T-helper 2 cell treated with Interferon-gamma antibody and Interleukin-4, amounts not matched to agents 5 μg/mL and 100 μg/mL, for 36 hours (primary cell): ENCODE measurements at regions not wholly inside any gene's neighbourhood (a gene's known extent, or its start where the extent isn't known, plus 50 kb on each side); places are given as distances from the start of the nearest gene placed in this dataset.
"Not testable (repeated sequence)": the region's sequence is repeated elsewhere in the genome, so short reads cannot be mapped to it uniquely, and the experiment has no call there.

Source experiments
- DNase-seq: peaks from one replicate; pipeline ENCODE4 v3.0.0; 2021; ENCODE audit warnings: low spot score
- H3K27ac Mint-ChIP-seq: one replicate; pipeline ENCODE4 v1.8.0; 2021; ENCODE audit warnings: mild to moderate bottlenecking, mixed read lengths
- H3K27me3 Mint-ChIP-seq: one replicate; pipeline ENCODE4 v1.8.0; 2021; ENCODE audit warnings: low read depth, mixed read lengths
- H3K36me3 Mint-ChIP-seq: one replicate; pipeline ENCODE4 v1.8.0; 2021; ENCODE audit warnings: low read depth, mixed read lengths
- H3K4me1 Mint-ChIP-seq: one replicate; pipeline ENCODE4 v1.8.0; 2021; ENCODE audit warnings: low read depth, mixed read lengths
- H3K4me3 Mint-ChIP-seq: one replicate; pipeline ENCODE4 v1.8.0; 2022; ENCODE audit warnings: mild to moderate bottlenecking, moderate library complexity, mixed read lengths
- H3K9me3 Mint-ChIP-seq: one replicate; pipeline ENCODE4 v1.8.0; 2021; ENCODE audit warnings: mixed read lengths

DNA sequence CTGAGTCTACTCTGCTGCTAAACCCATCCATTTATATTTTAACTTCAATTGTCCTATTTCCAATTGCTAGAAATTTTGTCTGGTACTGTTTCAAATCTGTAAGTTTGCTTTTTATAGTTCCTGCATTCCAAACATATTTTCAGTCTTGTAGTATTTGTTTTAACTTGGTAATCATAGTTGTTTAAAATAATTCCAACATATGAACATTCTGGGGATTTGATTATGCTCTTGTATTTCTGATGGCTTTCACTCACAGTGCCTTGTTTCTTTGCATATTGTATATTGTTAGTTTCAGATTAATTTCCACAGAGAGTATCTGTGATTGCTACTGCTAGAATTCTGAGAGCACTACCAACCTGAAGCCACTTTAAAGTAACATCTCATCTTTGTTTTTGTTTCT, 202.4 kb downstream of the ETAA1 start:
- Mint-ChIP-seq H3K27me3 (no peaks in the 10 kb centered on the region), H3K4me3 (no peak overlapping the region), H3K9me3 (peaks cover 4% of the 10 kb centered on the region), H3K36me3 (no peaks in the 10 kb centered on the region), H3K4me1 (no peaks in the 10 kb centered on the region), H3K27ac (no peak overlapping the region)
- DNase-seq = no peak

DNA sequence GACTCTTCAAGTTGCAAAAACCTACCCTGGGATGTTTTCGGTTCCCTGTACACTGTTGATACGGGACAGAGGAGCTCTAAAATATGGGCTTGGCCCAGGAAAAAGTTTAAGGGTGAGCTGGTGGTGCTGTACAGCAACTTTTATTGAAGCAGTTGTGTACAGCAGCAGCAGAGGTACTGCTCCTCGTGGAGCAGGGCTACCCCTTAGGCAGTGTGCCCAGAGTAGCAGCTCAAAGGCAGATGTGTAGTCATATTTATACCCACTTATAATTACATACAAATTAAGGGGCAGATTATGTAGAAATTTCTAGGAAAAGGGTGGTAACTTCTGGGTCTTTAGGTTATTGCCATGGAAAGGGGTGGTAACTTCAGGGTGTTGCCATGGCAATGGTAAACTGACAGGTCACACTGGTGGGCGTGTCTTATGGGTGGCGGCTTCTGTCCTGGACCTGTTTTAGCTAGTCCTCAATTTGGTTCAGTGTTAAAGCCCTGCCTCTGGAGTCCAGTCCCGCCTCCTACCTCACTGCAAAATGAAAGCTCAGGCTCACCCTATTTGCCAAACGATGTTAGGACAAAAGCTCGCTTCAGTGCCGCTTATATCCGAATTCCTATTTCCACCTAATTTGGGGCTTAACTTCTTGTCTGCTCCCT, 203.2 kb downstream of the ETAA1 start:
- Mint-ChIP-seq H3K4me1 (no peaks in the 10 kb centered on the region), H3K36me3 (no peaks in the 10 kb centered on the region), H3K27me3 (no peaks in the 10 kb centered on the region), H3K4me3 (no peak overlapping the region), H3K9me3 (peaks cover 1% of the 10 kb centered on the region), H3K27ac (no peak overlapping the region)
- DNase-seq = no peak

DNA sequence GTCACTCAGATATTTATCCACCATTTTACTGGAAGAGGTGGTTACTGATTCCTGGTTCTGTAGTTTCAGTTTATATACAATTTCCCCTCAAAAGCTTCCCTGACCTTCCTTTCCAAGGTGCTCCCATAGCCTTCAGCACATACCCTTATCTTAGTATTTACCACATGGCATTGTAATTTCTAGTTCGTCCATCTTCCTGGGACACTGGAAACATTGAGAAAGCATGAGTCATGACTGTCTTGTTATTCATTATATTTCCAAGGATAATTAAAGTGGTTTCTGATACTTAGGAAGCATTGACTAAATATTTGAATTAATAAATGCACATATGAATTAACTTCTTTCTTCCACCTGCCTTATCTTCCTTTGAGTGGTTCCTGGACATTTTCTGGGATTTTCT, 203.8 kb downstream of the ETAA1 start:
- H3K27me3 Mint-ChIP-seq = no peaks in the 10 kb centered on the region
- H3K27ac Mint-ChIP-seq = no peak overlapping the region
- no peak overlapping the region for H3K4me3 Mint-ChIP-seq
- DNase-seq = no peak
- no peaks in the 10 kb centered on the region for H3K4me1 Mint-ChIP-seq
- H3K36me3 Mint-ChIP-seq = no peaks in the 10 kb centered on the region
- no peaks in the 10 kb centered on the region for H3K9me3 Mint-ChIP-seq

DNA sequence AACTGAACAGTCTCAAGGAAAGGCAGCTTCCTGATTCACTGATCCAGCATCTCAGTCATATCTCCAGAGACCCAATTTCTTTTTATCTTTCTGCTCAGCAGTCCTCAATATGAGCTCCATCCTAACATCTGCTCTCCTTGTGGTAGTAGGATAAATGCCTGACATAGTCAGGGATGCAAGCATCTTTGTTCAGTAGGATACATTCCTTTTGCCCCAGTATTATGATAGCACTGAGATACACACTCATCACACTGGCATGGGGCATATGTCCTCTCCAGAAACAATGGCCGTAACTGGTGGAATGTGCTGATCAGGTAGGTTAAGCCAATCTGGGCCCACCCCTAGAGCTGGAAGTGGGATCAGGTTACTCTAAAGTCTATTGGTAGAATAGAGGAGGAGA, 207.2 kb downstream of the ETAA1 start:
- H3K4me1 Mint-ChIP-seq = no peaks in the 10 kb centered on the region
- no peaks in the 10 kb centered on the region for H3K36me3 Mint-ChIP-seq
- DNase-seq = no peak
- no peaks in the 10 kb centered on the region for H3K27me3 Mint-ChIP-seq
- no peaks in the 10 kb centered on the region for H3K9me3 Mint-ChIP-seq
- no peak overlapping the region for H3K27ac Mint-ChIP-seq
- H3K4me3 Mint-ChIP-seq = no peak overlapping the region

DNA sequence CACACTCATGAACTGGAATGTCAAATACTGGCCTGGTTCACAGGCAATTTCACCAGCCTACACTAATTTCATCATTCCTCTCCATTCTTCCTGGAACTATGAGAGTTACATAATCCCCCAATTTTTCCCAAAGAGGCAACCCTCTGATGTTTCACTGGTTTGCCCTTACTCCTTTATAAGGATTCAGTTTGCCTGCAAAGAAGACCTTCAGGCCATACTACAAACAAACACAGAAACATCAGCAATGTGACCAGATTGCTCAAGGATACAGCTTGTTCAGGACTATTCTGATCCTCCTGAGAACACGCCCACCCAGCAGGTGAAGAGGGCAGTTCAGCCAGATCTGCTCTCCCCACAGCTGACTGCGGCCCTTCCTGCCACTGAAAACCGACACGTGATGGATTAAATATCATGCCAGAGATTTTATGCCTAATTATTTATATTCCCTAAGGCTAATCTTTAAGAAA, 215.5 kb downstream of the ETAA1 start:
- no peak overlapping the region for H3K4me3 Mint-ChIP-seq
- no peaks in the 10 kb centered on the region for H3K36me3 Mint-ChIP-seq
- H3K27me3 Mint-ChIP-seq = no peaks in the 10 kb centered on the region

DNA sequence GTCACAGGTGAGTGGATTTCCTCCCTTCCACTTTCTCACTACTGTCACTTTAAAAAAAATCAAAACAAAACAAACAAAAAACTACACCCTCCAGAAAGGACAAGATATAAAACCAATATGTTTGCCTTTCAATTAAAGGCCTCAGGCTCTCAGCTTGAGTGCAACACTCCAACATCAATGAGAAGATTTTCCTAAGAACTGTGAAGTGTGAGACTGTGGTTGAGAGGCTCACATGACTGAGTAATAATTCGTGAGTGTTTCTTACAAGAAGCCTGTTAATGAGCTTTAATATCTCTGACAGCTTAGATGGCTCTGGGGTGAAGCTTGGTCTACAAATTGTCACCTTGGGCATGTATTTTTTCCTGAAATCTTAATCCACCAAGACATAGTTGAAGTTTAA, 216.1 kb downstream of the ETAA1 start:
- H3K27ac Mint-ChIP-seq = no peak overlapping the region
- H3K27me3 Mint-ChIP-seq = no peaks in the 10 kb centered on the region
- no peak overlapping the region for H3K4me3 Mint-ChIP-seq
- H3K9me3 Mint-ChIP-seq = no peaks in the 10 kb centered on the region
- peaks cover 2% of the 10 kb centered on the region for H3K4me1 Mint-ChIP-seq
- no peaks in the 10 kb centered on the region for H3K36me3 Mint-ChIP-seq
- no peak for DNase-seq

More for the DNA sequence above, 215.5 kb downstream of the ETAA1 start:
- Mint-ChIP-seq H3K4me1 (peaks cover 2% of the 10 kb centered on the region), H3K27ac (no peak overlapping the region), H3K9me3 (no peaks in the 10 kb centered on the region)
- no peak for DNase-seq

DNA sequence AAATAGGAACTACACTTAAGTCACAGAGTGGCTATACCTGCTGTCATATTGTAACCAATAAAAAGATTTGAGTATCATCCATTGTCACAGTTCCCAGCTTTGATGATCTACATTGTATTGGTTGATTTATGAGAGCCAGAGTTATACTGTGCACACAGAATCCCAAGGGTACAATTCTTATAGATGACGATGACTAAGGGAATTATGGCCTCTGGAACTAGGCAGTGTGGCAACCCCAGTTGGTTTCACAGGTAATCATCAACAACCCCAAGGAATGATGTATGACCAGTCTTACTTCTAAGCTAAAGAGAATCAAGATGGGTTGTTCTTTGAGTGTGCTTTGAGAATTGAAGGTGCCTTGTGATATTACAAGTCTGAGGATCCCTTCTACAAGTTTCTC, 217.3 kb downstream of the ETAA1 start:
- Mint-ChIP-seq H3K36me3 (no peaks in the 10 kb centered on the region), H3K4me3 (no peak overlapping the region), H3K9me3 (no peaks in the 10 kb centered on the region), H3K4me1 (peaks cover 2% of the 10 kb centered on the region), H3K27me3 (no peaks in the 10 kb centered on the region), H3K27ac (no peak overlapping the region)
- no peak for DNase-seq

DNA sequence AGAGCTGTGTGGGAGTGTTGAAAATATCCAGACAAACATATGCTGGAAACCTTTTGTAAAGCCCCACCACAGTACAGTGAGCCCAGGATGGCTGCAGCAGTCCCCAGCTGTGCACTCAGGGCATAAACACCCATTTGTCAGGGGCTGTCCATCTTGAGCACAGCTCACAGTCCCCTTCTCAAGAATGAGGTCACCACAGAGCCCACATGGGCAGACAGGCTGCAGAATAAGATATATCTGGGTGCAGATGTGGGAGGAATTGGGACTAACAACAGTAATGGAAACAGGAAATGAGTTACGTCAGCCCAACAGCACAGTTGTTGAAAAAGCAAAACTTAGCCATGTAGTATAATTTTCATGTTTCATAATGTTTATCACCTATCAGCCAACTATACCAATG, 219.6 kb downstream of the ETAA1 start:
- H3K27ac Mint-ChIP-seq = no peak overlapping the region
- H3K9me3 Mint-ChIP-seq = no peaks in the 10 kb centered on the region
- no peaks in the 10 kb centered on the region for H3K36me3 Mint-ChIP-seq
- H3K4me1 Mint-ChIP-seq = peaks cover 2% of the 10 kb centered on the region
- H3K4me3 Mint-ChIP-seq = no peak overlapping the region
- DNase-seq = no peak
- no peaks in the 10 kb centered on the region for H3K27me3 Mint-ChIP-seq

DNA sequence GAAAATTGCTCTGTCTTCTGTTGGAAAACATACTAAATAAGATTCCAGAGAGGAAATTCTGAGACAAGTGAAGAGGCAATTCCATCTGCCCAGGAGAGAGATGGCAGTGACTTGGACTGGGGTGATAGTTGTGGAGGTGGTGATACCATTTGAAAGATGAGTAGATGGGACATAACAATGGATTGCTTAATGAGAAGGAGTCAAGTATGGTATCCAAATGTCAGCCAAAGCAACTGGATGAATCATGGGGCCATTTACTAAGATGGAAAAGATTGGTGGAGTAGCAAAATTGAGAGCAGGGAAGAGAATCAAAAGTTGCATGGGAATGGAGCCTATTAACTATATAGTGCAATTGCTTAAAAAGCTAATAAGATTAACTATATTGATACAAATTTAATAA, 222.1 kb downstream of the ETAA1 start:
- Mint-ChIP-seq H3K4me1 (peaks cover 2% of the 10 kb centered on the region), H3K27me3 (no peaks in the 10 kb centered on the region), H3K4me3 (no peak overlapping the region), H3K9me3 (no peaks in the 10 kb centered on the region), H3K27ac (no peak overlapping the region), H3K36me3 (no peaks in the 10 kb centered on the region)
- DNase-seq = no peak

DNA sequence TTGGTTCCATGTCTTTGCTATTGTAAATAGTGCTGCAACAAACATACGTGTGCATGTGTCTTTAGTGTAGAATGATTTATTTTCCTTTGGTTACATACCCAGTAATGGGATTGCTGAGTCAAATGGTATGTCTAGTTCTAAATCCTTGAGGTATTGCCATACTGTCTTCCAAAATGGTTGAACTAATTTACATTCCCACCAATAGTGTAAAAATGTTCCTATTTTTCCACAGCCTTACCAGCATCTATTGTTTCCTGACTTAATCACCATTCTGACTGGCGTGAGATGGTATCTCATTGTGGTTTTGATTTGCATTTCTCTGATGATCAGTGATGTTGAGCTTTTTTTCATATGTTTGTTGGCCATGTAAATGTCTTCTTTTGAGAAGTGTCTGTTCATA, 226.6 kb downstream of the ETAA1 start:
- not testable (repeated sequence) for DNase-seq, H3K9me3 Mint-ChIP-seq, H3K27ac Mint-ChIP-seq, H3K4me3 Mint-ChIP-seq, H3K27me3 Mint-ChIP-seq, H3K4me1 Mint-ChIP-seq, H3K36me3 Mint-ChIP-seq

DNA sequence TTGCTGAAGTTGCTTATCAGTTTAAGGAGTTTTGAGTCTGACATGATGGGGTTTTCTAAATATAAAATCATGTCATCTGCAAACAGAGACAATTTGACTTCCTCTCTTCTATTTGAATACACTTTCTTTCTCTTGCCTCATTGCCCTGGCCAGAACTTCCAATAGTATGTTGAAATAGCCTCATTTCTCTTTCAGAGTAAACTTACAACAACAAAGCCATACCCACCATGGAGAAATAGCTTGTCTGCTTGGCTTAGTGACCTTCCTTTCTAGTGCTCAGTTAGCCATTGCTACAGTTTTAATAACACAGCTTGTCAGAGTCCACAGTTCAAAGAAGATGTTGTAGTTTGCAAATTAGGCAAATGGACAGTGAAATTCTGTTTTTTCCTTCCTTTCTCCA, 228.0 kb downstream of the ETAA1 start:
- H3K27ac Mint-ChIP-seq = no peak overlapping the region
- no peak for DNase-seq
- no peaks in the 10 kb centered on the region for H3K4me1 Mint-ChIP-seq
- no peak overlapping the region for H3K4me3 Mint-ChIP-seq
- no peaks in the 10 kb centered on the region for H3K9me3 Mint-ChIP-seq
- no peaks in the 10 kb centered on the region for H3K36me3 Mint-ChIP-seq
- H3K27me3 Mint-ChIP-seq = no peaks in the 10 kb centered on the region

DNA sequence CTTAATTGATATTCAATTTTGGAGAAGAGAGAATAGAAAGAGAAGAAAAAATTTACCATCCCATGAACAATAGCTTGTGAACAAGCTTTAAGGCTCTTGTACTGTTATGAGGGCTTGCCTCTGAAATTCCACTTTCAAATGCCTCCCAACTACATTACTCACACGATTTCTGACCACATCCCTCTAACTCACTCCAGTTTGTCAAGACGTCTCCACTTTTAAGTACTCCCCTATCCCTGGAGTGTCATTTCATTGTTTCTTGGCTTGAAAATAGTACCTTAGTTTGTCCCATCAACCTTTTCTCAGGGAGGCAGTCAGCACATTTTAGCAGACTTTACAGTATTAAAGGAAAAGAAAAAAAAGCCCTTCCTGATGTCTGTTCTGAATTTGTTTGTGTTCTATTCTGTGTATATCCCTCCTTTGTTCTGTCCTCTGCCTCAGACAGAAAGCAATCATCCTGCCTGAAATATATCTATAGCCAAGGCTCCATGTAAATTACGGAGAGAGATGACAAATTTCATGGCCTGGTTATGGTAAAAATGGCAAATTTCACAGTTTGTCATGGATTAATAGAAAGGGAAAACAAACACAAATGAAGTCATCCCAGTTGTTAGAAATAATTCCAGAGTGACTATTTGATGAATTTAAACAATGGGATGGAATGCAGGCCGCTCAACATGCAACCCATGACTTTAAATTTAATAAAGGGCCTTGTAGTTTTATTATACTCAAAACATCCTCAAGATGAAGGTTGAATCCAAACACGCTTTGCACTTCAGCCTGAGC, 228.8 kb downstream of the ETAA1 start:
- Mint-ChIP-seq H3K4me3 (no peak overlapping the region), H3K36me3 (no peaks in the 10 kb centered on the region), H3K4me1 (no peaks in the 10 kb centered on the region), H3K9me3 (no peaks in the 10 kb centered on the region), H3K27me3 (no peaks in the 10 kb centered on the region), H3K27ac (no peak overlapping the region)
- no peak for DNase-seq

DNA sequence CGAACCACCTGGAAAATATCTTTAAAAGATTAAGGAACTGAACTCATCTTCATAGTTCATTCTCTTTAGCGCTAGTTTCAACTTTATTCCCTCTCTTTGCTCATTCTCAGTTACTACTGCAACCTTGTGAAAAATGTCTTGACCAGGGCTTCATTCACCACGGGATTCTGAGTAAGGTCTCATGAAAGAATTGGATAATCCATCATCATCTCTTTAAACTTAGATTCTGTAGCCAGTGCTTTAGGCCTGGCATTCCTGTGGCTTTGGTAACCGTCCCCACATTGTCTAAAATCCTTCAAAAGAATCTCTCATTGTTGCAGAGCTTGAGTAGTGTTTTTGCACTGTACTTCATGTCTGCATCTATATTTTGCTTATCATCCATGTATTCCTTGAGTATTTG, 229.5 kb downstream of the ETAA1 start:
- DNase-seq = no peak
- H3K4me3 Mint-ChIP-seq = no peak overlapping the region
- no peaks in the 10 kb centered on the region for H3K27me3 Mint-ChIP-seq
- H3K4me1 Mint-ChIP-seq = no peaks in the 10 kb centered on the region
- no peaks in the 10 kb centered on the region for H3K9me3 Mint-ChIP-seq
- no peak overlapping the region for H3K27ac Mint-ChIP-seq
- H3K36me3 Mint-ChIP-seq = no peaks in the 10 kb centered on the region

DNA sequence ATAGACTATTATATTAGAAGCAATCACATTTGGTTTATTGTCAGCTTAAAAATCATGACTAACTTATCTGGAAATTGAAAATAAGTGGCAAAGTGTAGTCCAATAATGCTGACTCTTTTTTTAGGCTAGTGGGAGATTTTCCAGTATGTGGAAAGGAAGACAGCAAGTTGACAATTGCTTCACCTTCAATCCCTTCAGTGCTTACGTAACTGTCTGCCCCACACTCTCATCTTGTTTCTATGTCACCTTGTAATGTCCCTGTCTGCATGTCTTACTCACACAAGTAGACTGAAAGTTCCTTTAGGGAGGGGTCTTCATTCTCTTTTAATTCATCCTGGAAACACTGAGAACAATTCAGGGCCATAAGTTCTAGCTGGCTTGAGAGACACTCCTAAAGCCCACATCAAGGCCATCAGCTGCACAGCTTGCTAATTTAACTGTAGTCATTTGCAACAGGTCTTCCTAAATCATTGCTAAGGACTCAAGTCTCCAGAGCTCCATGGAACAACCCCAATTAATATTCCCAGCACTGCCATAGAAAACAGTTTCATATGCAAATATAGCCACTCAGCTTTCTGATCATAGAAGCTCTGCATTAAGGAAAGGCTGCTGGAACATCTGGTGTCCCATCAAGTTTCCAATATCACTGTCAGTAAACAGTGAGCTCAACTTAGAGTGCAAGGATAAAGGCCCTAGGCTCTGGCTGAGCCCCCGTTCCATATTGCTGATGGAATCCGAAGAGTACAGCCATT, 230.5 kb downstream of the ETAA1 start:
- H3K27me3 Mint-ChIP-seq = no peaks in the 10 kb centered on the region
- no peaks in the 10 kb centered on the region for H3K36me3 Mint-ChIP-seq

More for the DNA sequence above, 230.5 kb downstream of the ETAA1 start:
- Mint-ChIP-seq H3K4me3 (no peak overlapping the region), H3K4me1 (no peaks in the 10 kb centered on the region), H3K27ac (no peak overlapping the region), H3K9me3 (no peaks in the 10 kb centered on the region)
- DNase-seq = no peak
